ENCODE measurements at regions not wholly inside any gene's neighbourhood (a gene's known extent, or its start where the extent isn't known, plus 50 kb on each side); places are given as distances from the start of the nearest gene placed in this dataset.

DNA sequence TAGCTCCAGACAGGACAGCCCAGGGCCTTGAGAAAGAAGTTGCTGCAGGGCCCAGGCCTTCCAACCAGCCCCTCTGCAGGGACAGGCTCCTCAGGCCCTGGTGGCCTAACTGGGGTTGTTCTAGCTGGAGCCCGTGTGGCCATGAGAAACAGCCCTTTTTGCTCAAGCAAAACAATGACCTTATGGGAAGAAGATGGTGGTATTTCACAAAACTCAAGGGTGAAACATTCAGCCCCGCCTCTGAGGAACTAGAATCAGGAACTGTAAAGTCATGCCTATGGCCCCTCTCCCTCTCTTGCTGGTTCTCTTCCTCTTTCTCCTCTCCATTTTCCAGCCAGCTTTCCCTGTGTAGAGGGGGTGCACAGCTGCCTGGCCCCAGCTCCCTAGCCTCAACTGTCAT, 273.3 kb downstream of the RPLP1 start:
- DNase-seq (ENCODE audit: insufficient read length, low spot score) (no peak), FAIRE-seq (no peak)

- DNase-seq (ENCODE audit: insufficient read length, low spot score) (no peak), FAIRE-seq (no peak)
Observed at GRCh38 chr15:69727121-69727924, 274.7 kb downstream of the RPLP1 start.

DNA sequence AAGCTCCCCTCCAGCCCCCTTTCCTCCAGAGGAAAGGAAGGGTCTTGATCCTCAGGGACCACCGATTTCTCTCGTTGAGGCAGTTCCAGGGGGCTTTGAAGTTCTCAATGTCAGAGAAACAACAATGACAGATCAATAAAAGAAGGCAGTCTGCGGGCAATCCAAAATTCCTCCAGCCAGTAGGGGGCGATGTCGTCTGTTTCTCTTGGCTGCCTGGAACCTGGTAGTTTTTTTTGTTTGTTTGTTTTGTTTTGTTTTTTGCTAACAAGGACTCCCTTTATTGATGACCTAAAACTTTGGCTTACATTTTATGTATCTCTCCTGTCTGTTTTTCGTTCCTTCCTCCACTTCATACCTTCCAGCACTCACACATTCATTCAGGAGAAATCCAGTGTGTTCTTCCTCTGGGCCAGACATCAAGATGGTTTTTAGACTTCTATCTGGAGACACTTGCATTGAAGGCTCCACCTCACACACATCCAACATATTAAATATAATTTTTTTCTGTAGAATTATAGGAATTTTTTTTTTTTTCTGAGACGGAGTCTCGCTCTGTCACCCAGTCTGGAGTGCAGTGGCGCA, 276.6 kb downstream of the RPLP1 start:
- DNase-seq (ENCODE audit: insufficient read length, low spot score) (peak; percentile 47), FAIRE-seq (no peak)

DNA sequence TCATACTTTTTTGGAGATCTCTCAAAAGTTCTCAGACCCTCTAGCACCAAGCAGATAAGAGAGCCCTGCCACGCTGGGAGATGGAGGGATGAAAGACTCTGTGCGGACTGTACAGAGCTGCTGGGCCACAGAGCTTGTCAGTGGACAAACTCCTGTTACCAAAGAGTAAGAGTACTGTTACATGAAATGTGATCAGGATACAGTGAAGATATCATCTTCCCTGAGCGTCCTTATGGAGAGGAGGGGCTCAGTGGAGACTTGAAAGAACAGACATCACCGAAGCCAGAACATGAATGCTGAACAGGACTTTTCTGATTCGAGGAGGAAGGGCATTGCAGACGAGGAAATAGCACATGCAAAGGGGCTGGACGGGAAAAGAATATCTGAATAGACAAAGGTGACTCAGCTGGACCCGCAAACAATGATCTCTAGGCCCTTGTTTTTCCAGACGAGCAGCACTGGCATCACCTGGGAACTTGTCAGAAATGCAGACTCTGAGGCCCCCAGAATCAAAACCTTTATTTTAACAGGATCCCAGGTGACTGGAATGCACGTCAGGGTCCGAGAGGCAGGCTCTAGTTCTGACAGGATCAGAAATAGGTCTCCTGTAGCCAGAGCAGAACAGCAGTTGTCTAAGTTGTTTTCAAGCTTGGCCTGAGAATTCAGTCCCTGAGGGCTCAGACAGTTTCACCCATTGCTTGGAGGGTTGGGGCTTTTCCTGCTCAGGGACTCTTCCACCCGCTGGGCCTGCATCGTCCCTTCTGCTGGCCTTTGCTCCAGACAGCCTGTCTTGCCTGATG, 277.9 kb downstream of the RPLP1 start:
- no peak for FAIRE-seq
- DNase-seq (ENCODE audit: insufficient read length, low spot score) = no peak

DNA sequence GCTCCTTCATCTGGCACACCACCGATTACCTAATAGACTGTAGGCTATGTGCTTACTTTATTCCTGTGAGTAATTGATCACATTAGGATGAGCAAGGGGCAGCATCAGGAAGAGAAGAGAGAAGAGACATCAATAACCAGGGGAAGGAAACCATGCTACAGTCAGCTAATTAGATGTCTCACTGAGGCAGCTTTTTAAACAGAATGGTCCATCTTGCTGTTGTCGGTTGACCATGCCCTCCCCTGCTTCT, 278.4 kb downstream of the RPLP1 start:
- DNase-seq (ENCODE audit: insufficient read length, low spot score) = no peak
- no peak for FAIRE-seq

DNA sequence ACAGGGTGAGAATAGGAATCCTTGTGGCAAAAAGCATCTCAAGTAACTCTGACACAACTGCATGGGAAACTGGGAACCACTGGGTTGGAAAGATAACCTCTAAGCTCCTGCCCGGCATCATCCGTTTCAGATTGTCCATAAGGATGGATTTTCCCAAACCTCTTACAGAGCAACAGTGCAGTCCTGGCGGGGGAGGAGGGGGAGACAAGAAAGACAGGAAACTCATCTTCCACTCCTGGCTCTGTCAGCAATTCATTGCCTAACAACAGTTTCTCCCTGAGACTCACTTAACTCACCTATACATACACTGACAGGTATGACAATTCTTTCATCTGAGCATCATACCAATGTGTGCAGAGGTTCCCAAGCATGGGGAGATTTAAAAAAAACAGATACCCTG, 279.0 kb downstream of the RPLP1 start:
- FAIRE-seq = no peak
- no peak for DNase-seq (ENCODE audit: insufficient read length, low spot score)

- FAIRE-seq (no peak), DNase-seq (ENCODE audit: insufficient read length, low spot score) (no peak)
Observed at GRCh38 chr15:69732133-69732532, 279.5 kb downstream of the RPLP1 start.

DNA sequence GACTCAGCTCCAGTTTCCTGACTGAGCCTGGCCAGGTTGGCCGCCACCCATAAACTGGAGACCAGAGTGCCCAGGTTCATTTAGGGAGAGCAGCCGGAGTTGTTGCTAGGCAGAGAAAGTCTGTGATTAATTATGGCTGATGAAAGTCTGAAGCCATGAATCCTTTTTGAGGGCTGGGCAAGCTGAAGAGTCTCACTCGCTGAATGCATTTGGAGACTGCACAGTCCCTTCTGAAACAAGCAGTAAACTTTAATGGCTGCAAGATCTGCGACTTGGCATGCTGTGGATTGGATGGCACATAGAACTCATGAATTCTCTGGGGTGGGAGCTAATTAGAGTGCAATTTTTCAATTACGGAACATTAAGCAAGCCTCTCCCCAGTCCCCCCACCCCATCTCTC, 282.1 kb downstream of the RPLP1 start:
- DNase-seq (ENCODE audit: insufficient read length, low spot score) (no peak), FAIRE-seq (no peak)

DNA sequence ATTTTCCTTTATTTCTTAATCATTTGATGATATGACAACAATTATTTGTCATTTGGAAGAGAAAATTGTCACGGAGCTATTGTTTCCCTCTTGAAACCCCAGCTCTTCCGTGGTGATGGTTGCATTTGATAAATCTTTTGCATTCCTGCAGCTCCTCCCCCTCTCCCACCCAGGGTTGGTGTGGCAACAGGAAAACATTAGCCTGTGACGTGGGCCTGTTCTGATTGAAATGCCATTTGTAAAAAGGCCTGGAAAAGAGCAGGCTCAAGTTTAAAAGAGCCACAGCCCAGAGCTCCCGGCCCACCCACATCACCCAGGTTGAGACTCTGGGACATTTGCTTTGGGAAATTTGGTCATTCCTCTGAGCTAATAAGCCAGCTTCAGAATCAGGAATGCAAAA, 282.5 kb downstream of the RPLP1 start:
- DNase-seq (ENCODE audit: insufficient read length, low spot score) (no peak), FAIRE-seq (no peak)

DNA sequence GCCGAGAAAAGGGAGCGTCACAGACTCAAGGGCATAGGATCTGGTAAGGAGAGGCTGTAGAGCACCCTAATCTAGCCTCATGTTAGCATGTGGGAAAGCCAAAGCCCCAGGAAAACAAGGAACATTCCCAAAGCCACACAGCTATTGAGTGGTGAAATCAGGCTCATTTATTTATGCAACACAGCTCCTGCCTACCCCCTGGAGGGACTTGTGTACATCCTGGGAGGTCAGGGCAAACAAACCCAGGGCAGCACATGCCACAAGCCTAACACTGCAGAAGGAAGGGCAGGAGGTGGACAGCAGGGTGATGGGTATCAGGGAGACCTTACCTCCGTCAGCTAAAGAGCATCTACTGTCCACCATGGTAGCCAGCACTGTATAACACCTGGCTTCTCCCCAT, 283.5 kb downstream of the RPLP1 start:
- DNase-seq (ENCODE audit: insufficient read length, low spot score) (no peak), FAIRE-seq (peak; percentile 57)

- FAIRE-seq (peak; percentile 13), DNase-seq (ENCODE audit: insufficient read length, low spot score) (no peak)
Observed at GRCh38 chr15:69737916-69738315, 285.3 kb downstream of the RPLP1 start.

DNA sequence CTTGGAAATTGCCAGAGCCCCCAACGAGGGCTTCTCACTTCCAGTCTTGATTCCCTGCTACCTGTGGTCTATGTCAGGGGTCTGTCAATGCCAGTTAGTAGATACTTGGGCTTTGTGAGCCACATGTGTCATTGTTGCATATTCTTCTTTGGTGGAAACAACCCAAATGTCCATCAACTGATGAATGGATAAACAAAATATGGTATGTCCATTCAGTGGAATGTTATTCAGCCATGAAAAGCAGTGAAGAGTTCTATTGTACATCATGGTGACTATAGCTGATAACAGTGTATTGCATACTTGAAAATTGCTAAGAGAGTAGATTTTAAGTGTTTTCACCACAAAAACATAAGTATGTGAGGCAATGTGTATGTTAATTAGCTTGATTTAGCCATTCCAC, 288.1 kb downstream of the RPLP1 start:
- DNase-seq (ENCODE audit: insufficient read length, low spot score) = no peak
- no peak for FAIRE-seq

GRCh38 chr15:69742361-69742760, 289.7 kb downstream of the RPLP1 start:
- FAIRE-seq = no peak
- no peak for DNase-seq (ENCODE audit: insufficient read length, low spot score)

GRCh38 chr15:69743091-69743490, 290.5 kb downstream of the RPLP1 start:
- no peak for FAIRE-seq
- DNase-seq (ENCODE audit: insufficient read length, low spot score) = no peak

DNA sequence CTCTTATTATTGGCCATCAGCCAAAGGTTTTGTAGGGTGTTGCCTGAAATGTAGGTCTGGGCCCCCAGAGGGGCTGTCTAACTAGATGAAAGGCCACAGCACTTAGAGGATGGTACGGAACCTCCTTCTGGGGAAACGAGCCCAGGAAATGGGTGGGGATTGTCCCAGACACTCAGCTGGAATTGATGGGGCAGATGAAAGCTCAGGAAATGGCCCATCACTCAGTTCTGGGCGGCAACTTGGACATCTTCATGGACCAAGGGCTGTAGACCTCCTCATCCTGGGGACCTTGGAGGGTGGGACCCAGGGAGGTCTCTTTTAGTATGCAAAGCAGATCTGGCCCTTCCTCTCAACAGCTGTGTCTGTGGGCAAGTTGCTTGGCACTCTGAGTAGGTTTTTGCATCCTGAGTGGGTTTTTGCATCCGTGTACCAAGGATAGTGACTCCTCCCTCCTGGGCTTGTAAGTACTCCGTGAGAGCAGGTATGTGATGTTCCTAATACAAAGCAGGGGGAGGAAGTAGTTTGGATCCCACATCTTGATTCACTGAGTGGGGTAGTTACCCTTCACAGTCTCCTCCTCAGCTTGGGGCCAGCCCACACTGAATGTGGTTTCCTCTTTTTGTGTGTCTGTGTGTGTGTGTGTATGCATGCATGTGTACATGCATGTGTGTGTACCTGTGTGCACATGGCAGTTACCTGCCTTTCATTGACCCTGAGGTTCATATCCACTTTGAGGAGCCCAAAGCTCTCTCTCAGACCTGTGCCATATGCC, 292.0 kb downstream of the RPLP1 start:
- FAIRE-seq (peak; percentile 91), DNase-seq (ENCODE audit: insufficient read length, low spot score) (no peak)

GRCh38 chr15:69747193-69747592, 294.6 kb downstream of the RPLP1 start:
- DNase-seq (ENCODE audit: insufficient read length, low spot score) = no peak
- no peak for FAIRE-seq

DNA sequence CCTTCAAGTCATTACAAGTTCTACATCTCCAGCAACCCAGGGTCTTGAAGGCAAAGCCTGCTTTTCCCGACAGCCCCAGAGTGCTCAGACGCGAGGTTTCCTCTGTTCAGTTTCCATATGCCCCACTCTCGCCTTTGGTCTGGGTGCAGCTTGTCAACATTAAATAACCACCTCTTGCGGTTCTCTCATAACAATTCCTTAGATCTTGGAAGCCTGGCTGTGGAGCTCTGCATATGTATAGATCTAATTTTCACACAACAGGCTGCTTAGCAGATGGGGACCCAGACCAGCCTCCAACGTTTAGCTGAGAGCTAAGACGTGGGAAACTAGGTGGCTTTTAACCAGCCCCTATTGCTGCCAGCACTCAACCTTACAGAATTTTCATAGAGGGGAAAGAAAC, 295.5 kb downstream of the RPLP1 start:
- DNase-seq (ENCODE audit: insufficient read length, low spot score) (no peak), FAIRE-seq (no peak)

DNA sequence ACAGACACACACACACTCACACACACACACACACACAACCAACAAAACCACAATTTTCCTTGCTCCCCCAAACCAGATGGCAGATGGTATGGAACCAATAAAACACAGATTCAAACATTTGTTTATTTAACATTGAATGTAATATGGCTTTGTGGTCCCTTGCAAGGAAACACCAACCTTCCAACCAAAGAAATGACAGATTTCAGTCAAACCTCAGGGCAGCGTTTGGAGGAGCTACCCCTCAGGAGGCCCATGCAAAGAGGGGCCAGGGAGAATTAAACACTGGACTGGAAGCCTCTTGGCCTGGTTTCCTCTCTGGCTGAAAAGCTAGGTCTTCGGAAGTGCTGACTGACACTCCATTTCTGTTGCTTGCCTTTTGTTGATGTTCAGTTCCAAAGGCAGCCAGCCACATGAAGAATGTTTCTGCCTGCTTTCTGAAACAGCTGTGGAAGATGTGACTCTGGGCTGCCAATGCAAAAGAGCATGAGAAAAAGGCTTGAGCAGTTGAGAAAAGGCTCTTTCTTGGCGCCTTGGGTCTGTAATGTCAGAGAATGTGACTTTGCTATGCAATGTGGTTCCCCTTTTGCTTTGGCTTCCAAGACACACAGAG, 296.1 kb downstream of the RPLP1 start:
- DNase-seq (ENCODE audit: insufficient read length, low spot score) (no peak), FAIRE-seq (no peak)

- DNase-seq (ENCODE audit: insufficient read length, low spot score) = no peak
- FAIRE-seq = no peak
Observed at GRCh38 chr15:69749274-69749673, 296.7 kb downstream of the RPLP1 start.

DNA sequence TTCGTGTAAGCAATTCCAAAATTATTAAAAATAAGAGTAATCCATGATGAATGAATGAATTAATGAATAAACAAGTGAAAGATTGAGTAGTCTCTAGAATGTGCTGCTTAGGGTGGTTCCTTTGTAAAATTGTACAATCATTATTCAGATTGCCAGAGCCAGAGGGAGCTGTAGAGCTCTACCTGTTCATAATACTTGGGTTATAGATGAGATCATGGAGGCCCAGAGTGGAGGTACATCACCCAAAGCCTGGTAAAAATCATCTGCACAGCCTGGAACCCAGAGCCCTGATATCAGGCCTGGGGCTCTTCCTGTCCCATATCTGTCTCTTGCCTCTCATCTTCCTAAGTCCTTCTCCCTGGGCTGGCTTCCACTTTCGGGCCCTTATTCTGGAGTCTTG, 297.2 kb downstream of the RPLP1 start:
- FAIRE-seq (no peak), DNase-seq (ENCODE audit: insufficient read length, low spot score) (no peak)

DNA sequence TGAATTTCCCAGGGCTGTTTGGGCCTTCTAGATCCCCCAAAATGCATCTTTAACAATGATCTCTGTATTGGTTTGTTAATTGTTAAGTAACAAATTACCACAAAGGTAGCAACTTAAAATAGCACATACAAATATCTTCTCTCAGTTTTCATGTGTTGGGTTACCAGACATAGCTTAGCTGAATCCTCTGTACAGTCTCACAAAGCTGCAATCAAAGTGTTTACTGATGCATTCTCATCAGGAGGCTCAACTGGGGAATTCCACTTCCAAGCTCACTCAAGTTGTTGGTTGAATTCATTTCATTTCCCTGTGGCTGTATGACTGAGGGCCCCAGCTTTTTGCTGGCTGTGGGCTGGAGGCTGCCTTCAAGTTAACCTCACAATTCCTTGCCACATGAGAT, 297.6 kb downstream of the RPLP1 start:
- FAIRE-seq (no peak), DNase-seq (ENCODE audit: insufficient read length, low spot score) (no peak)
